Naive thymus-derived CD4-positive, alpha-beta T cell (primary cell): ENCODE measurements at regions not wholly inside any gene's neighbourhood (a gene's known extent, or its start where the extent isn't known, plus 50 kb on each side); places are given as distances from the start of the nearest gene placed in this dataset.

ENCODE experiments used
- ATAC-seq: fragments of 150-1000 bp; cut with Tn5 transposase; 2 replicates; pipeline ENCODE4 v1.10.0; 2021; ENCODE audit warnings: mild to moderate bottlenecking, moderate library complexity
- CTCF ChIA-PET: fragments of 350-600 bp; sonication (Branson Sonifier 250); formaldehyde crosslinking; loops from one replicate; lab custom pipeline; 2021; ENCODE audit warnings: antibody characterized with exemption; lab: Charles Lee
- POLR2A ChIA-PET: fragments of 350-600 bp; sonication (Branson Sonifier 250); formaldehyde crosslinking; loops from one replicate; lab custom pipeline; 2021; ENCODE audit warnings: antibody characterized with exemption, inconsistent platforms; lab: Charles Lee
- DNase-seq, 9 donors: peaks; one replicate each; pipeline versions ENCODE4 v3.0.0 to v3.0.0-alpha.2; 2020 to 2022; ENCODE audit warnings: mixed read lengths in 1 of 9
- H3K27ac ChIP-seq: one replicate; pipeline ENCODE4 v1.7.0; 2013; ENCODE audit warnings: mild to moderate bottlenecking, low read depth, low read length, moderate library complexity
- H3K27me3 ChIP-seq, 2 donors: one replicate each; pipeline ENCODE4 v1.7.0; 2013; ENCODE audit warnings: low read length in 2 of 2, mild to moderate bottlenecking in 2 of 2, moderate library complexity in 2 of 2; ENCODE audit not compliant: control insufficient read depth in 2 of 2, insufficient read depth in 2 of 2
- H3K36me3 ChIP-seq, 3 experiments: 1 replicate in 2 of 3; 2 replicates in 1 of 3; pipeline ENCODE4 v1.7.0; 2013; ENCODE audit warnings: low read length in 3 of 3, mild to moderate bottlenecking in 3 of 3, moderate library complexity in 1 of 3; ENCODE audit not compliant: insufficient read depth in 3 of 3, control insufficient read depth in 2 of 3
- H3K4me1 ChIP-seq, 2 donors: one replicate each; pipeline ENCODE4 v1.7.0; 2013; ENCODE audit warnings: low read length in 2 of 2, mild to moderate bottlenecking in 2 of 2, moderate library complexity in 1 of 2; ENCODE audit not compliant: control insufficient read depth in 2 of 2, insufficient read depth in 2 of 2
- H3K4me3 ChIP-seq: 2 replicates; pipeline ENCODE4 v1.7.0; 2013; ENCODE audit warnings: mild to moderate bottlenecking, low read length
- H3K9me3 ChIP-seq, 3 experiments: 1 replicate in 2 of 3; 2 replicates in 1 of 3; pipeline ENCODE4 v1.7.0; 2013; ENCODE audit warnings: low read length in 3 of 3; ENCODE audit not compliant: control insufficient read depth in 2 of 3
- H3K27ac Mint-ChIP-seq, 9 donors: one replicate each; pipeline ENCODE4 v1.8.0; 2020 to 2022; ENCODE audit warnings: mixed read lengths in 9 of 9, mild to moderate bottlenecking in 8 of 9, moderate library complexity in 5 of 9, inconsistent platforms in 2 of 9
- H3K27me3 Mint-ChIP-seq, 5 donors: one replicate each; pipeline ENCODE4 v1.8.0; 2021 to 2022; ENCODE audit warnings: mixed read lengths in 5 of 5, mild to moderate bottlenecking in 1 of 5
- H3K36me3 Mint-ChIP-seq, 5 donors: one replicate each; pipeline ENCODE4 v1.8.0; 2020 to 2022; ENCODE audit warnings: mixed read lengths in 5 of 5, mild to moderate bottlenecking in 3 of 5, inconsistent platforms in 1 of 5
- H3K4me1 Mint-ChIP-seq, 7 donors: one replicate each; pipeline ENCODE4 v1.8.0; 2020 to 2022; ENCODE audit warnings: mixed read lengths in 7 of 7, mild to moderate bottlenecking in 3 of 7, inconsistent platforms in 1 of 7
- H3K4me3 Mint-ChIP-seq, 10 donors: one replicate each; pipeline ENCODE4 v1.8.0; 2020 to 2022; ENCODE audit warnings: mild to moderate bottlenecking in 10 of 10, mixed read lengths in 10 of 10, moderate library complexity in 6 of 10, inconsistent platforms in 2 of 10
- H3K9me3 Mint-ChIP-seq, 11 donors: one replicate each; pipeline ENCODE4 v1.8.0; 2020 to 2022; ENCODE audit warnings: mixed read lengths in 11 of 11, mild to moderate bottlenecking in 4 of 11, inconsistent platforms in 1 of 11, moderate library complexity in 1 of 11
- intact Hi-C, 2 donors: fragments of 100-400 bp; cut with micrococcal nuclease; formaldehyde crosslinking; loops; one replicate each; pipeline ENCODE4 v1.15.1; 2023

DNA sequence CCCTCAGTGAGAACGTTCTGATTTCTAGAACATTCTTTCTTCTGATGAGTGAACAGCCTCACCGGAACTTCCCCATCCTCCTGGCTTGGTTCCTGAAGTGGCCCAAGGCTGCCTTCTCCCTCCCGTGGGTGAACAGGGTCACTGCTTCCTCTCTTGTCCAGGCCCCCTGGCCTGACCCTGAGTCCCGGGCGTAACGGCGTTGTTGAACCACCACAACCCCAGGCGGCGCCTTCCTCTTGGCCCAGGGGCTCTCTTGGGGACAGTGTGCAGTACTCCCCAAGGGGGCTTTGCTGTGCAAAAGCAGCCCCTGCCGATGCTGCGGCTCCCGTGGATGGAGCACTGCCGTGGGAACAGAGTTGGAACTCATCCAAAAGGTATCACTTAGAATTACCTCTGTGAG is 147.2 kb downstream of the TSN start:
- Mint-ChIP-seq H3K27ac (no peak overlapping the region), H3K4me1 (no peaks in the 10 kb centered on the region), H3K36me3 (no peaks in the 10 kb centered on the region), H3K4me3 (no peak overlapping the region), H3K27me3 (peaks cover 0 to 4% (median 0%) of the 10 kb centered on the region in 5 donors), H3K9me3 (peaks cover 0 to 1% (median 0%) of the 10 kb centered on the region in 11 donors)
- Histone ChIP-seq H3K27ac (no peak overlapping the region), H3K9me3 (no peaks in the 10 kb centered on the region), H3K4me1 (no peaks in the 10 kb centered on the region), H3K4me3 (no peak overlapping the region), H3K27me3 (no peaks in the 10 kb centered on the region), H3K36me3 (no peaks in the 10 kb centered on the region)
- ATAC-seq (no peak), DNase-seq (no peak)
- ChIA-PET POLR2A (no interaction called here), CTCF (no interaction called here)
- intact Hi-C loops, result no loop called here

- ATAC-seq (no peak), DNase-seq (no peak)
- H3K36me3 Mint-ChIP-seq, result no peaks in the 10 kb centered on the region
- H3K27me3 Mint-ChIP-seq, result peaks cover 0 to 4% (median 0%) of the 10 kb centered on the region in 5 donors
- H3K27me3 ChIP-seq, result no peaks in the 10 kb centered on the region
- H3K9me3 Mint-ChIP-seq, result peaks cover 0 to 1% (median 0%) of the 10 kb centered on the region in 11 donors
- no peaks in the 10 kb centered on the region for H3K4me1 ChIP-seq
- POLR2A ChIA-PET, result no interaction called here
- intact Hi-C loops, result no loop called here
- H3K36me3 ChIP-seq, result no peaks in the 10 kb centered on the region
- H3K4me3 Mint-ChIP-seq, result no peak overlapping the region
- no peak overlapping the region for H3K27ac Mint-ChIP-seq
- CTCF ChIA-PET, result no interaction called here
- H3K9me3 ChIP-seq, result no peaks in the 10 kb centered on the region
- H3K4me1 Mint-ChIP-seq, result no peaks in the 10 kb centered on the region
- H3K27ac ChIP-seq, result no peak overlapping the region
- H3K4me3 ChIP-seq, result no peak overlapping the region
These were observed 147.7 kb downstream of the TSN start for GRCh38 chr2:121903037-121903689.

GRCh38 chr2:121904656-121905055 is 149.2 kb downstream of the TSN start:
- H3K4me1 Mint-ChIP-seq, result no peaks in the 10 kb centered on the region
- no peak overlapping the region for H3K4me3 Mint-ChIP-seq
- no peak for DNase-seq
- no peaks in the 10 kb centered on the region for H3K4me1 ChIP-seq
- no peak overlapping the region for H3K27ac Mint-ChIP-seq
- no peak overlapping the region for H3K4me3 ChIP-seq
- no peaks in the 10 kb centered on the region for H3K27me3 ChIP-seq
- H3K36me3 Mint-ChIP-seq, result no peaks in the 10 kb centered on the region
- H3K36me3 ChIP-seq, result no peaks in the 10 kb centered on the region
- no peak overlapping the region for H3K27ac ChIP-seq
- intact Hi-C loops, result no loop called here
- H3K9me3 ChIP-seq, result no peaks in the 10 kb centered on the region
- ATAC-seq, result no peak
- peaks cover 0 to 4% (median 0%) of the 10 kb centered on the region in 5 donors for H3K27me3 Mint-ChIP-seq
- ChIA-PET POLR2A (no interaction called here), CTCF (no interaction called here)
- H3K9me3 Mint-ChIP-seq, result peaks cover 0 to 1% (median 0%) of the 10 kb centered on the region in 11 donors

- no peak for DNase-seq
- no peak overlapping the region for H3K4me3 ChIP-seq
- Mint-ChIP-seq H3K27ac (peak overlapping the region in 1 of 9 donors; percentile 23), H3K27me3 (peaks cover 0 to 4% (median 0%) of the 10 kb centered on the region in 5 donors), H3K36me3 (no peaks in the 10 kb centered on the region), H3K4me3 (no peak overlapping the region), H3K9me3 (peaks cover 0 to 1% (median 0%) of the 10 kb centered on the region in 11 donors), H3K4me1 (no peaks in the 10 kb centered on the region)
- intact Hi-C loops, result no loop called here
- no peak for ATAC-seq
- CTCF ChIA-PET, result no interaction called here
- H3K9me3 ChIP-seq, result no peaks in the 10 kb centered on the region
- H3K27ac ChIP-seq, result no peak overlapping the region
- no peaks in the 10 kb centered on the region for H3K4me1 ChIP-seq
- no peaks in the 10 kb centered on the region for H3K36me3 ChIP-seq
- POLR2A ChIA-PET, result no interaction called here
- no peaks in the 10 kb centered on the region for H3K27me3 ChIP-seq
These were observed 149.8 kb downstream of the TSN start for GRCh38 chr2:121905201-121905600.

- ChIA-PET CTCF (no interaction called here), POLR2A (no interaction called here)
- no peak for ATAC-seq
- Mint-ChIP-seq H3K27ac (no peak overlapping the region), H3K9me3 (peaks cover 0 to 1% (median 0%) of the 10 kb centered on the region in 11 donors), H3K36me3 (no peaks in the 10 kb centered on the region), H3K27me3 (peaks cover 0 to 4% (median 0%) of the 10 kb centered on the region in 5 donors), H3K4me3 (no peak overlapping the region), H3K4me1 (no peaks in the 10 kb centered on the region)
- Histone ChIP-seq H3K4me3 (no peak overlapping the region), H3K27me3 (no peaks in the 10 kb centered on the region), H3K4me1 (no peaks in the 10 kb centered on the region), H3K9me3 (no peaks in the 10 kb centered on the region), H3K36me3 (no peaks in the 10 kb centered on the region), H3K27ac (no peak overlapping the region)
- DNase-seq, result no peak
- intact Hi-C loops, result no loop called here
These were observed 150.7 kb downstream of the TSN start for GRCh38 chr2:121906170-121906569.

DNA sequence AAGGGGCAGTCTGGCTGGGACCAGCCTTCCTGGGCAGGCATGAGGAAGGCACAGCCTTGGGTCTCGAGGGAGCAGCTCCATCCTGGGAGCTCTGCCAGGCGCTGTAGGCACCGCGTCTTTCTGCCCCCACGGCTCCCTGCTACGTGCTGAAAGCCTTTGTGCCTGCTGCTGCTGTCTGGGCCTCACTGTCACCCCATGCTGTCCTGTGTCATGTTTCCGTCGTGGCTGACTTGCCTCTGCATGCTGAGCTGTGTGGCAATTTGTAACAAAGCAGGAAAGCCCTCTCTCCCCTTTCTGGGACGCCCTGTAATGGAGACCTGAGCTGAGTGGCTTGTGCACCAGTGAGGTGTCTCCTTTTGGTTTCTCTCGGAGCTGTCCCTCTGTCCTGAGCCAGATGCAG is 152.5 kb downstream of the TSN start:
- Mint-ChIP-seq H3K4me1 (no peaks in the 10 kb centered on the region), H3K27me3 (peaks cover 0 to 5% (median 3%) of the 10 kb centered on the region in 5 donors), H3K36me3 (no peaks in the 10 kb centered on the region), H3K27ac (no peak overlapping the region), H3K9me3 (peaks cover 0 to 1% (median 0%) of the 10 kb centered on the region in 11 donors), H3K4me3 (no peak overlapping the region)
- H3K27ac ChIP-seq, result no peak overlapping the region
- ATAC-seq (no peak), DNase-seq (no peak)
- intact Hi-C loops, result no loop called here
- no peaks in the 10 kb centered on the region for H3K9me3 ChIP-seq
- no peaks in the 10 kb centered on the region for H3K36me3 ChIP-seq
- no peaks in the 10 kb centered on the region for H3K4me1 ChIP-seq
- POLR2A ChIA-PET, result no interaction called here
- CTCF ChIA-PET, result no interaction called here
- no peaks in the 10 kb centered on the region for H3K27me3 ChIP-seq
- no peak overlapping the region for H3K4me3 ChIP-seq

DNA sequence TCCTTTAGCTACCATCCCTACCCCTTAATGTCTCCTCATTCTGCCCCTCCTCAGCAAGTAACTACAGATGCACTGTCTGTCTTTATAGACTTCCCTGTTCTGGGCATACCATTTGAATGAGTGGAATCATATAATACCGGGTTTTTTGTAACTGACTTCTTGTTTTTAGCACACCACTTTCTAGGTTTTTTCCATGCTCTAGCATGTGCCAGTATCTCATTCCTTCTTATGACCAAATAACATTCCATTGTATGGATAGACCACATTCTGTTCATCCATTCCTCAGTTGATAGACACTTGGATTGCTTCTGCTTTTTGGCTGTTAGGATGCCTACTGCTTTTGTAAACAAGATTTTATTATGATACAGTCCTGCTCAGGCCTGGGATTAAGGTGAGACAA is 154.7 kb downstream of the TSN start:
- intact Hi-C loops, result no loop called here
- Mint-ChIP-seq H3K36me3 (no peaks in the 10 kb centered on the region), H3K27me3 (peaks cover 0 to 5% (median 4%) of the 10 kb centered on the region in 5 donors), H3K27ac (no peak overlapping the region), H3K4me3 (no peak overlapping the region), H3K4me1 (no peaks in the 10 kb centered on the region), H3K9me3 (no peaks in the 10 kb centered on the region)
- Histone ChIP-seq H3K27ac (no peak overlapping the region), H3K36me3 (no peaks in the 10 kb centered on the region), H3K27me3 (no peaks in the 10 kb centered on the region), H3K9me3 (no peaks in the 10 kb centered on the region), H3K4me1 (no peaks in the 10 kb centered on the region), H3K4me3 (no peak overlapping the region)
- POLR2A ChIA-PET, result no interaction called here
- DNase-seq, result no peak
- CTCF ChIA-PET, result no interaction called here
- no peak for ATAC-seq
